Liver (tissue), 8 donors: ENCODE measurements at regions not wholly inside any gene's neighbourhood (a gene's known extent, or its start where the extent isn't known, plus 50 kb on each side); places are given as distances from the start of the nearest gene placed in this dataset.

ENCODE experiments used
- DNase-seq: peaks from one replicate; pipeline ENCODE4 v3.0.0-alpha.2; 2017; ENCODE audit warnings: low spot score
- H3K27ac ChIP-seq, 2 donors: one replicate each; pipeline ENCODE4 v1.7.0; 2013; ENCODE audit warnings: inconsistent platforms in 2 of 2, low read length in 2 of 2, control low read depth in 1 of 2, low read depth in 1 of 2, mild to moderate bottlenecking in 1 of 2
- H3K27me3 ChIP-seq, 4 donors: one replicate each; pipeline versions ENCODE4 v1.6.1 to v1.7.0; 2013; ENCODE audit warnings: low read length in 3 of 4, inconsistent platforms in 1 of 4, mild to moderate bottlenecking in 1 of 4, moderate library complexity in 1 of 4; ENCODE audit not compliant: control insufficient read depth in 4 of 4, insufficient read depth in 4 of 4
- H3K36me3 ChIP-seq, 4 donors: one replicate each; pipeline versions ENCODE4 v1.6.1 to v1.7.0; 2013; ENCODE audit warnings: low read length in 3 of 4, mild to moderate bottlenecking in 3 of 4, low read depth in 1 of 4, moderate library complexity in 1 of 4; ENCODE audit not compliant: control insufficient read depth in 4 of 4, insufficient read depth in 3 of 4
- H3K4me1 ChIP-seq, 4 donors: one replicate each; pipeline versions ENCODE4 v1.6.1 to v1.7.0; 2013; ENCODE audit warnings: low read length in 3 of 4, mild to moderate bottlenecking in 3 of 4, moderate library complexity in 1 of 4; ENCODE audit not compliant: control insufficient read depth in 4 of 4, insufficient read depth in 4 of 4
- H3K4me3 ChIP-seq, 3 donors: one replicate each; pipeline versions ENCODE4 v1.6.1 to v1.7.0; 2013; ENCODE audit warnings: low read length in 3 of 3, control low read depth in 1 of 3, low read depth in 1 of 3, mild to moderate bottlenecking in 1 of 3
- H3K9ac ChIP-seq, 2 donors: one replicate each; pipeline ENCODE4 v1.7.0; 2013; ENCODE audit warnings: low read length in 2 of 2, mild to moderate bottlenecking in 2 of 2, moderate library complexity in 2 of 2, control low read depth in 1 of 2, low read depth in 1 of 2
- H3K9me3 ChIP-seq, 4 donors: one replicate each; pipeline versions ENCODE4 v1.6.1 to v1.7.0; 2013; ENCODE audit warnings: low read length in 3 of 4; ENCODE audit not compliant: control insufficient read depth in 4 of 4
- EGR1 ChIP-seq, 2 donors: IDR thresholded peaks; 2 replicates each; pipeline ENCODE4 v1.6.1; 2016 to 2018; ENCODE audit warnings: antibody characterized with exemption in 2 of 2, low read depth in 2 of 2
- FOXA1 ChIP-seq: IDR thresholded peaks from 2 replicates; pipeline ENCODE4 v1.6.1; 2016; ENCODE audit warnings: antibody characterized with exemption
- FOXA2 ChIP-seq: IDR thresholded peaks from 2 replicates; pipeline ENCODE4 v1.6.1; 2016; ENCODE audit warnings: antibody characterized with exemption
- GABPA ChIP-seq, 2 donors: IDR thresholded peaks in 1 of 2; conservative IDR thresholded peaks in 1 of 2; 2 replicates each; pipeline ENCODE4 v1.6.1; 2016; ENCODE audit warnings: antibody characterized with exemption in 2 of 2, mild to moderate bottlenecking in 1 of 2, moderate library complexity in 1 of 2
- HNF4A ChIP-seq, 2 donors: conservative IDR thresholded peaks; 2 replicates each; pipeline ENCODE4 v1.6.1; 2016; ENCODE audit warnings: antibody characterized with exemption in 2 of 2, mild to moderate bottlenecking in 2 of 2
- HNF4G ChIP-seq: IDR thresholded peaks from 2 replicates; pipeline ENCODE4 v1.6.1; 2016; ENCODE audit warnings: antibody characterized with exemption
- JUND ChIP-seq, 2 donors: IDR thresholded peaks; 2 replicates each; pipeline ENCODE4 v1.6.1; 2016; ENCODE audit warnings: antibody characterized with exemption in 2 of 2
- NR2F2 ChIP-seq: IDR thresholded peaks from 2 replicates; pipeline ENCODE4 v1.6.1; 2016; ENCODE audit warnings: antibody characterized with exemption
- RAD21 ChIP-seq, 2 donors: IDR thresholded peaks; 2 replicates each; pipeline ENCODE4 v1.6.1; 2016; ENCODE audit warnings: antibody characterized with exemption in 2 of 2, mild to moderate bottlenecking in 2 of 2
- RXRA ChIP-seq, 2 donors: IDR thresholded peaks; 2 replicates each; pipeline ENCODE4 v1.6.1; 2017 to 2018; ENCODE audit warnings: antibody characterized with exemption in 2 of 2, mild to moderate bottlenecking in 1 of 2
- SP1 ChIP-seq: IDR thresholded peaks from 2 replicates; pipeline ENCODE4 v1.6.1; 2018; ENCODE audit warnings: antibody characterized with exemption, mild to moderate bottlenecking
- TAF1 ChIP-seq: conservative IDR thresholded peaks from 2 replicates; pipeline ENCODE4 v1.6.1; 2016; ENCODE audit warnings: antibody characterized with exemption, mild to moderate bottlenecking
- YY1 ChIP-seq: IDR thresholded peaks from 2 replicates; pipeline ENCODE4 v1.6.1; 2016; ENCODE audit warnings: antibody characterized with exemption, mild to moderate bottlenecking
- WGBS: extraction: QIAGEN DNeasy Blood & Tissue Kit; methylation state at CpG from one replicate; pipeline ENCODE4 v1.1.7; 2013; 5-methylcytosine and 5-hydroxymethylcytosine counted together
- TF ChIP-seq, protein P1 (sequence below): IDR thresholded peaks from 2 replicates; pipeline ENCODE4 v1.6.1; 2016; ENCODE audit warnings: antibody characterized with exemption
- TF ChIP-seq, protein P2 (sequence below): IDR thresholded peaks from 2 replicates; pipeline ENCODE4 v1.6.1; 2016; ENCODE audit warnings: antibody characterized with exemption
- TF ChIP-seq, protein P3 (sequence below): fragments of 150-350 bp; IDR thresholded peaks from 2 replicates; pipeline ENCODE4 v1.5.1; 2017; ENCODE audit warnings: improper control_type of control experiment, low read depth, low read length; ENCODE audit not compliant: missing input control
- TF ChIP-seq, protein P4 (sequence below): IDR thresholded peaks from 2 replicates; pipeline ENCODE4 v1.6.1; 2016; ENCODE audit warnings: antibody characterized with exemption, mild to moderate bottlenecking
- TF ChIP-seq, protein P5 (sequence below): IDR thresholded peaks from 2 replicates; pipeline ENCODE4 v1.6.1; 2016; ENCODE audit warnings: antibody characterized with exemption
- donor health status: healthy.
- donor health status: healthy.
- donor health status: healthy.
- donor health status: healthy.
- donor health status: healthy.

DNA sequence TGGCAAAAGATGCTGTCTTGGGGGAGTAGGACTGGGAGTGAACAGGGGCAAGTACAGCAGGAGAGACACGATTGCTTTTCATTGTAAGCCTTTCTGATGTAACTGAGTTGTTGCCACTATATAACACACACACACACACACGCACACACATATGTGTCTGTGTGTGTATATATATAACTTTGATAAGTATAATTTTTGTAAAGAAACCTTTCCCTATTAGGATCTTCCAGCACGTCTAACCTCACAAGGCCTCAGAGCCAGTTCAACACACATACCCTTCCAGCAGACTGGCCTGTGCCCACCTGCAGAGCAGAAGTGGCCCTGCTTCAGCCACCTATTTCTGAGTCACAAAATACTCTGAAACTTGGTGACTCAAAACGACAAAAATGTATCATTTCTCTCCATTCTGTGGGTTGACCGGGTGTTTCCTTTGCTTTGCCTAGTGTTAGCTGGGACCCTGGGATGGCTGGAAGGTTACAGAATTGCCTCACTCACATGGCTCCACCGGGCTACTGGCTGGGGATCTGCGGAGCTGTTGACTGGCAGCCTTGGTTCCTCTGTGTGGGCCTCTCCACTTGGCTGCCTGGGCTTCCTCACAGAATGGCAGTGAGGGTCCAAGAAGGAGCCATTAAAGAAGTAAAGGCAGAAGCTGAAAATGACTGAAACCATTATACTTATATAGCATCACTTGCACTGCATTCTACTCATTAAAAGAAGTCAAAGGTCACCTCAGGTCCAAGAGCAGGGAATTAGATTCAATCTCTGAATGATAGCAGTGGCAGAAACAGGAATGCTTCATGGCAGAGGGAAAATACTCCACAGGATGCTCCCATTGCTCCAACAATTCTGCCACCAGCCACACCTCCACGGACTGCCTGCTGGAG lies 126.4 kb downstream of the BANF2 start:
- peaks cover 0 to 30% (median 14%) of the 10 kb centered on the region in 4 donors for H3K4me1 ChIP-seq
- H3K27me3 ChIP-seq = no peaks in the 10 kb centered on the region
- no peak for DNase-seq
- peak overlapping the region in 1 of 2 donors; percentile 56 for H3K27ac ChIP-seq
- no peak overlapping the region for H3K9ac ChIP-seq
- no peaks in the 10 kb centered on the region for H3K36me3 ChIP-seq
- H3K9me3 ChIP-seq = no peaks in the 10 kb centered on the region
- H3K4me3 ChIP-seq = no peak overlapping the region
- WGBS = 89% methylated on average over 8 of the region's 8 CpGs
- TF ChIP-seq HNF4A (conservative IDR thresholded peaks at IDR 0.05) (no peak), TAF1 (no peak), JUND (IDR thresholded peaks at IDR 0.05) (no peak), EGR1 (IDR thresholded peaks at IDR 0.05; ENCODE audit: low read depth in 2 of 2) (no peak), FOXA2 (no peak), FOXA1 (no peak), RXRA (IDR thresholded peaks at IDR 0.05) (no peak), GABPA (IDR thresholded peaks at IDR 0.05 in 1 of 2, conservative IDR thresholded peaks at IDR 0.05 in 1 of 2) (no peak), NR2F2 (no peak), SP1 (no peak), HNF4G (no peak), RAD21 (IDR thresholded peaks at IDR 0.05) (no peak), YY1 (no peak)
- TF ChIP-seq, protein P1, sequence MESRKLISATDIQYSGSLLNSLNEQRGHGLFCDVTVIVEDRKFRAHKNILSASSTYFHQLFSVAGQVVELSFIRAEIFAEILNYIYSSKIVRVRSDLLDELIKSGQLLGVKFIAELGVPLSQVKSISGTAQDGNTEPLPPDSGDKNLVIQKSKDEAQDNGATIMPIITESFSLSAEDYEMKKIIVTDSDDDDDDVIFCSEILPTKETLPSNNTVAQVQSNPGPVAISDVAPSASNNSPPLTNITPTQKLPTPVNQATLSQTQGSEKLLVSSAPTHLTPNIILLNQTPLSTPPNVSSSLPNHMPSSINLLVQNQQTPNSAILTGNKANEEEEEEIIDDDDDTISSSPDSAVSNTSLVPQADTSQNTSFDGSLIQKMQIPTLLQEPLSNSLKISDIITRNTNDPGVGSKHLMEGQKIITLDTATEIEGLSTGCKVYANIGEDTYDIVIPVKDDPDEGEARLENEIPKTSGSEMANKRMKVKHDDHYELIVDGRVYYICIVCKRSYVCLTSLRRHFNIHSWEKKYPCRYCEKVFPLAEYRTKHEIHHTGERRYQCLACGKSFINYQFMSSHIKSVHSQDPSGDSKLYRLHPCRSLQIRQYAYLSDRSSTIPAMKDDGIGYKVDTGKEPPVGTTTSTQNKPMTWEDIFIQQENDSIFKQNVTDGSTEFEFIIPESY = no peak
- TF ChIP-seq, protein P2, sequence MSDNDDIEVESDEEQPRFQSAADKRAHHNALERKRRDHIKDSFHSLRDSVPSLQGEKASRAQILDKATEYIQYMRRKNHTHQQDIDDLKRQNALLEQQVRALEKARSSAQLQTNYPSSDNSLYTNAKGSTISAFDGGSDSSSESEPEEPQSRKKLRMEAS = no peak
- TF ChIP-seq, protein P3, sequence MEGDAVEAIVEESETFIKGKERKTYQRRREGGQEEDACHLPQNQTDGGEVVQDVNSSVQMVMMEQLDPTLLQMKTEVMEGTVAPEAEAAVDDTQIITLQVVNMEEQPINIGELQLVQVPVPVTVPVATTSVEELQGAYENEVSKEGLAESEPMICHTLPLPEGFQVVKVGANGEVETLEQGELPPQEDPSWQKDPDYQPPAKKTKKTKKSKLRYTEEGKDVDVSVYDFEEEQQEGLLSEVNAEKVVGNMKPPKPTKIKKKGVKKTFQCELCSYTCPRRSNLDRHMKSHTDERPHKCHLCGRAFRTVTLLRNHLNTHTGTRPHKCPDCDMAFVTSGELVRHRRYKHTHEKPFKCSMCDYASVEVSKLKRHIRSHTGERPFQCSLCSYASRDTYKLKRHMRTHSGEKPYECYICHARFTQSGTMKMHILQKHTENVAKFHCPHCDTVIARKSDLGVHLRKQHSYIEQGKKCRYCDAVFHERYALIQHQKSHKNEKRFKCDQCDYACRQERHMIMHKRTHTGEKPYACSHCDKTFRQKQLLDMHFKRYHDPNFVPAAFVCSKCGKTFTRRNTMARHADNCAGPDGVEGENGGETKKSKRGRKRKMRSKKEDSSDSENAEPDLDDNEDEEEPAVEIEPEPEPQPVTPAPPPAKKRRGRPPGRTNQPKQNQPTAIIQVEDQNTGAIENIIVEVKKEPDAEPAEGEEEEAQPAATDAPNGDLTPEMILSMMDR = no peak
- TF ChIP-seq, protein P4, sequence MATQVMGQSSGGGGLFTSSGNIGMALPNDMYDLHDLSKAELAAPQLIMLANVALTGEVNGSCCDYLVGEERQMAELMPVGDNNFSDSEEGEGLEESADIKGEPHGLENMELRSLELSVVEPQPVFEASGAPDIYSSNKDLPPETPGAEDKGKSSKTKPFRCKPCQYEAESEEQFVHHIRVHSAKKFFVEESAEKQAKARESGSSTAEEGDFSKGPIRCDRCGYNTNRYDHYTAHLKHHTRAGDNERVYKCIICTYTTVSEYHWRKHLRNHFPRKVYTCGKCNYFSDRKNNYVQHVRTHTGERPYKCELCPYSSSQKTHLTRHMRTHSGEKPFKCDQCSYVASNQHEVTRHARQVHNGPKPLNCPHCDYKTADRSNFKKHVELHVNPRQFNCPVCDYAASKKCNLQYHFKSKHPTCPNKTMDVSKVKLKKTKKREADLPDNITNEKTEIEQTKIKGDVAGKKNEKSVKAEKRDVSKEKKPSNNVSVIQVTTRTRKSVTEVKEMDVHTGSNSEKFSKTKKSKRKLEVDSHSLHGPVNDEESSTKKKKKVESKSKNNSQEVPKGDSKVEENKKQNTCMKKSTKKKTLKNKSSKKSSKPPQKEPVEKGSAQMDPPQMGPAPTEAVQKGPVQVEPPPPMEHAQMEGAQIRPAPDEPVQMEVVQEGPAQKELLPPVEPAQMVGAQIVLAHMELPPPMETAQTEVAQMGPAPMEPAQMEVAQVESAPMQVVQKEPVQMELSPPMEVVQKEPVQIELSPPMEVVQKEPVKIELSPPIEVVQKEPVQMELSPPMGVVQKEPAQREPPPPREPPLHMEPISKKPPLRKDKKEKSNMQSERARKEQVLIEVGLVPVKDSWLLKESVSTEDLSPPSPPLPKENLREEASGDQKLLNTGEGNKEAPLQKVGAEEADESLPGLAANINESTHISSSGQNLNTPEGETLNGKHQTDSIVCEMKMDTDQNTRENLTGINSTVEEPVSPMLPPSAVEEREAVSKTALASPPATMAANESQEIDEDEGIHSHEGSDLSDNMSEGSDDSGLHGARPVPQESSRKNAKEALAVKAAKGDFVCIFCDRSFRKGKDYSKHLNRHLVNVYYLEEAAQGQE = no peak
- TF ChIP-seq, protein P5, sequence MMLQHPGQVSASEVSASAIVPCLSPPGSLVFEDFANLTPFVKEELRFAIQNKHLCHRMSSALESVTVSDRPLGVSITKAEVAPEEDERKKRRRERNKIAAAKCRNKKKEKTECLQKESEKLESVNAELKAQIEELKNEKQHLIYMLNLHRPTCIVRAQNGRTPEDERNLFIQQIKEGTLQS = no peak
